Left ventricle myocardium inferior (tissue), 1 donor: ENCODE measurements at regions not wholly inside any gene's neighbourhood (a gene's known extent, or its start where the extent isn't known, plus 50 kb on each side); places are given as distances from the start of the nearest gene placed in this dataset.

Experiments
- DNase-seq: peaks from one replicate; pipeline ENCODE4 v3.0.0-alpha.2; 2020
- H3K27ac ChIP-seq: fragments of 200-600 bp; replicated peaks from 2 replicates; pipeline ENCODE4 v1.8.0; 2021
- H3K27me3 ChIP-seq: fragments of 200-600 bp; 2 replicates; pipeline ENCODE4 v1.8.0; 2021; ENCODE audit warnings: low read depth
- H3K36me3 ChIP-seq: fragments of 200-600 bp; 2 replicates; pipeline ENCODE4 v1.8.0; 2021
- H3K4me1 ChIP-seq: fragments of 200-600 bp; 2 replicates; pipeline ENCODE4 v1.8.0; 2021
- H3K4me3 ChIP-seq: fragments of 200-600 bp; 2 replicates; pipeline ENCODE4 v1.8.0; 2021; ENCODE audit warnings: mild to moderate bottlenecking, moderate library complexity
- H3K9me3 ChIP-seq: fragments of 200-600 bp; replicated peaks from 2 replicates; pipeline ENCODE4 v1.8.0; 2021
- CTCF ChIP-seq: fragments of 200-600 bp; IDR thresholded peaks from 2 replicates; pipeline ENCODE4 v1.8.0; 2021; ENCODE audit warnings: antibody characterized with exemption, mild to moderate bottlenecking, borderline replicate concordance
- intact Hi-C: fragments of 100-400 bp; cut with micrococcal nuclease; formaldehyde crosslinking; loops from one replicate; pipeline ENCODE4 v1.11.0; 2022
- donor health status: DM: no; HTN: yes; CAD: no; lungs with severe emphysema.

- intact Hi-C loops: no loop called here
- no peaks in the 10 kb centered on the region for H3K36me3 ChIP-seq
- no peaks in the 10 kb centered on the region for H3K27me3 ChIP-seq
- no peaks in the 10 kb centered on the region for H3K9me3 ChIP-seq
- no peaks in the 10 kb centered on the region for H3K4me1 ChIP-seq
- no peak overlapping the region for H3K4me3 ChIP-seq
- TF ChIP-seq CTCF: no peak
- no peak overlapping the region for H3K27ac ChIP-seq
- DNase-seq: no peak
These were observed 130.9 kb upstream of the MPPED2 start for GRCh38 chr11:30717009-30717408.

GRCh38 chr11:30712749-30713148 is 126.6 kb upstream of the MPPED2 start:
- no peaks in the 10 kb centered on the region for H3K36me3 ChIP-seq
- H3K4me1 ChIP-seq: peaks cover 5% of the 10 kb centered on the region
- no peak overlapping the region for H3K4me3 ChIP-seq
- no peak for TF ChIP-seq CTCF
- no peaks in the 10 kb centered on the region for H3K27me3 ChIP-seq
- no peak overlapping the region for H3K27ac ChIP-seq
- DNase-seq: no peak
- H3K9me3 ChIP-seq: no peaks in the 10 kb centered on the region
- intact Hi-C loops: no loop called here

GRCh38 chr11:30710221-30710620 is 124.1 kb upstream of the MPPED2 start:
- intact Hi-C loops: no loop called here
- TF ChIP-seq CTCF: no peak
- no peak overlapping the region for H3K4me3 ChIP-seq
- H3K4me1 ChIP-seq: peaks cover 5% of the 10 kb centered on the region
- H3K27ac ChIP-seq: no peak overlapping the region
- DNase-seq: no peak
- no peaks in the 10 kb centered on the region for H3K9me3 ChIP-seq
- H3K36me3 ChIP-seq: no peaks in the 10 kb centered on the region
- no peaks in the 10 kb centered on the region for H3K27me3 ChIP-seq

- Histone ChIP-seq H3K27ac (no peak overlapping the region), H3K4me1 (peaks cover 5% of the 10 kb centered on the region), H3K36me3 (no peaks in the 10 kb centered on the region), H3K9me3 (no peaks in the 10 kb centered on the region), H3K27me3 (no peaks in the 10 kb centered on the region), H3K4me3 (no peak overlapping the region)
- intact Hi-C loops: no loop called here
- no peak for DNase-seq
- no peak for TF ChIP-seq CTCF
These were observed 121.0 kb upstream of the MPPED2 start for GRCh38 chr11:30707110-30707509.

- H3K36me3 ChIP-seq: no peaks in the 10 kb centered on the region
- no peak overlapping the region for H3K27ac ChIP-seq
- H3K4me1 ChIP-seq: peaks cover 5% of the 10 kb centered on the region
- intact Hi-C loops: no loop called here
- TF ChIP-seq CTCF: no peak
- H3K27me3 ChIP-seq: no peaks in the 10 kb centered on the region
- no peaks in the 10 kb centered on the region for H3K9me3 ChIP-seq
- H3K4me3 ChIP-seq: no peak overlapping the region
- no peak for DNase-seq
These were observed 119.9 kb upstream of the MPPED2 start for GRCh38 chr11:30705913-30706675.
